ENCODE measurements at regions not wholly inside any gene's neighbourhood (a gene's known extent, or its start where the extent isn't known, plus 50 kb on each side); places are given as distances from the start of the nearest gene placed in this dataset.

DNA sequence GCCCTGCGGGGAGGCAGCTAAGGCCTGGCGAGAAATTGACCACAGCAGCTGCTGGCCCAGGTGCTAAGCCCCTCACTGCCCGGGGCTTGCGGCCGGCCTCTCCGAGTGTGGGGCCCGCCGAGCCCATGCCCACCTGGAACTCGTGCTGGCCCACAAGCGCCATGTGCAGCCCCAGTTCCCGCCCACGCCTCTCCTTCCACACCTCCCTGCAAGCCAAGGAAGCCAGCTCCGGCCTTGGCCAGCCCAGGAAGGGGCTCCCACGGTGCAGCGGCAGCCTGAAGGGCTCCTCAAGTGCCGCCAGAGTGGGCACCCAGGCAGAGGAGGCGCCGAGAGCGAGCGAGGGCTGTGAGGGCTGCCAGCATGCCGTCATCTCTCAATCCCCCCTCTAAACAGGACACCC is 304.6 kb upstream of the FAM98A start:
- no peak overlapping the region for H3K4me3 ChIP-seq (ENCODE audit: low read length)
- DNase-seq (ENCODE audit: low read depth), result no peak
- TF ChIP-seq, protein P1, sequence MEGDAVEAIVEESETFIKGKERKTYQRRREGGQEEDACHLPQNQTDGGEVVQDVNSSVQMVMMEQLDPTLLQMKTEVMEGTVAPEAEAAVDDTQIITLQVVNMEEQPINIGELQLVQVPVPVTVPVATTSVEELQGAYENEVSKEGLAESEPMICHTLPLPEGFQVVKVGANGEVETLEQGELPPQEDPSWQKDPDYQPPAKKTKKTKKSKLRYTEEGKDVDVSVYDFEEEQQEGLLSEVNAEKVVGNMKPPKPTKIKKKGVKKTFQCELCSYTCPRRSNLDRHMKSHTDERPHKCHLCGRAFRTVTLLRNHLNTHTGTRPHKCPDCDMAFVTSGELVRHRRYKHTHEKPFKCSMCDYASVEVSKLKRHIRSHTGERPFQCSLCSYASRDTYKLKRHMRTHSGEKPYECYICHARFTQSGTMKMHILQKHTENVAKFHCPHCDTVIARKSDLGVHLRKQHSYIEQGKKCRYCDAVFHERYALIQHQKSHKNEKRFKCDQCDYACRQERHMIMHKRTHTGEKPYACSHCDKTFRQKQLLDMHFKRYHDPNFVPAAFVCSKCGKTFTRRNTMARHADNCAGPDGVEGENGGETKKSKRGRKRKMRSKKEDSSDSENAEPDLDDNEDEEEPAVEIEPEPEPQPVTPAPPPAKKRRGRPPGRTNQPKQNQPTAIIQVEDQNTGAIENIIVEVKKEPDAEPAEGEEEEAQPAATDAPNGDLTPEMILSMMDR (conservative IDR thresholded peaks at IDR 0.05; ENCODE audit: low read length), result no peak

DNA sequence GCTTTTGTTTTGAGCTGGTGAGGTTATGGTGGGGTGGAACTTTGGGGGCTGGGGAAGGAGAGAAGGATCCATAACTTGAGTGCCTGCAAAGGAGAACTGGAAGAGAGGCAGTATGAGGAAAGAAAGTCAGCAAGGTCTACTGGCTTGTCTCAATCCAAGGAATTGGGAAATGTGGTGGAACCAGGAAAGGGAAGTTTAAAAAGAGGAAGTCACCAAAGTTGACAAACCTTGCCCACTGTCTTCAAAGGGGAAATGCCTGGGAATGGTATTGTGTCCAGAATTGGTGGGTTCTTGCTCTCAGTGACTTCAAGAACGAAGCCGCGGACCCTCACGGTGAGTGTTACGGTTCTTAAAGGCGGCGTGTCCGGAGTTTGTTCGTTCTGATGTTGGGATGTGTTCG is 304.1 kb upstream of the FAM98A start:
- DNase-seq (ENCODE audit: low read depth), result no peak
- H3K4me3 ChIP-seq (ENCODE audit: low read length), result no peak overlapping the region
- TF ChIP-seq, protein P1 (conservative IDR thresholded peaks at IDR 0.05; ENCODE audit: low read length), result no peak

DNA sequence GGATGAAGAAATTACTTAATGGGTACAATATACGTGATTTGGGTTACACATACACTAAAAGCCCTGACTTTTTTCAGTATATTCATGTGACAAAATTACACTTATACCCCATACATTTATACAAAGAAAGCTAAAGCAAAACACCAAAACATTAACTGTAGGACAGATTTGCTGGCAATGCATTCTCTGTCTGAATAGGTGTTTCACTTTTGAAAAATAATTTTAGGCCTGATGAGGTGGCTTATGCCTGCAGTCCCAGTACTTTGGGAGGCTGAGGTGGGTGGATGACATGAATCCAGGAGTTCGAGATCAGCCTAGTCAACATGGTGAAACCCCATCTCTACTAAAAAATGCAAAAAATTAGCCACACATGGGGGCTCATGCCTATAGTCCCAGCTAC is 301.5 kb upstream of the FAM98A start:
- TF ChIP-seq, protein P1 (conservative IDR thresholded peaks at IDR 0.05; ENCODE audit: low read length), result no peak
- H3K4me3 ChIP-seq (ENCODE audit: low read length), result no peak overlapping the region
- no peak for DNase-seq (ENCODE audit: low read depth)

DNA sequence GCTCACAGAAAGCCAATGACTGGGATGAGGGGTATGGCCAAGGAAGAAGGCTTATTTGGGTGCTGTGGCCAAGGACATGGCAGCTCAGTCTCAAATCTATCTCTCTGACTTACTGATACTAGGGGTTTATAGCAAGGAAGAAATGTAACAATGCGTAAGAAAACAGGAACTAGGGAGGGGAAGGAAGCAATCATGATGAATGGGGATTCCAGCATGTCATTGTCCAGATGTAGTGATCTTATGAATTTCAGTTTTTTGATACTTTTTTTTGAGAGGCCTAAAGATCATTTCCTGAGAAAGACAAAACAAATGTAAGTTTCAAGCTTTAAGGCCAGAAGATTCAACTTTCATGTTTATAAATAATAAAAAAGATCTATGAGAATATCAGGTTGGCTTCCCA is 298.6 kb upstream of the FAM98A start:
- no peak overlapping the region for H3K4me3 ChIP-seq (ENCODE audit: low read length)
- DNase-seq (ENCODE audit: low read depth), result no peak
- TF ChIP-seq, protein P1 (conservative IDR thresholded peaks at IDR 0.05; ENCODE audit: low read length), result no peak

DNA sequence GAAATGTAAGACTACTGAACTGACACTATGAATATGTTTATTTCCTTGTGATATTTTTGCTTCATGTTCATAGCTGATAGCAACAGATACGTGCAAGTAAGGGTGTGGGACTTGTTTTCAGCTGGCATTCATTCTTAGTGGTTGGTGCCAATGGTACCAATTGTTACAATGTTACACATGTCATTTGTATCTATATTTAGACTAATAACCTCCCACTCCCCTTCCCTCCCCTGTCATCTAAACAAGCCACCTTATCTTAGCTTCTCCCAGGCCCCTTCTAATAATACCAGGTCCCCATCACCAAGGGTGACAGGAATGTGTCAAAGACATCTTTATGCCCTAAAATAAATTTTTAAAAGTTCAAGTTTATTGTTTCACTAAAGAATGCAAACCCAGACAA is 294.7 kb upstream of the FAM98A start:
- TF ChIP-seq, protein P1 (conservative IDR thresholded peaks at IDR 0.05; ENCODE audit: low read length), result no peak
- DNase-seq (ENCODE audit: low read depth), result no peak
- H3K4me3 ChIP-seq (ENCODE audit: low read length), result no peak overlapping the region

DNA sequence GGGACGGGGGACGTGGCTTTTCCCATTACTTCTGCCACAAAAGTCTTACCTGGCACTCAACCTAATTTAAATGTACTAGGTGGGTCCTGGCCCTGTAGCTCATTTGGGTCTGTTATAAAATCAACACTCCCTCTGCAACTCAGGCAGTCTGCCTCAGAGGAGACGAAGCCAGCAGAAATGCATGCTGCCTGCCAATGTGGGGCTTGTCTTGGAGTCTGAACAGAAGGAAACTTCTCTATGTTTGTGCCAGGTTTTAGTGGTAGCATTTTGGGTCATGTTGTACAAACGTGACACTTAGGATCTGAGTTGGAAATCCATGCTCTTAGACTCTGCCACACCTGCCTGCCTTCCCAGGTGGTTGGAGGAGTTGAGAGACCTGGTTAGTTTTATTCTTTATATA is 292.5 kb upstream of the FAM98A start:
- DNase-seq (ENCODE audit: low read depth), result no peak
- no peak overlapping the region for H3K4me3 ChIP-seq (ENCODE audit: low read length)
- TF ChIP-seq, protein P1 (conservative IDR thresholded peaks at IDR 0.05; ENCODE audit: low read length), result no peak

DNA sequence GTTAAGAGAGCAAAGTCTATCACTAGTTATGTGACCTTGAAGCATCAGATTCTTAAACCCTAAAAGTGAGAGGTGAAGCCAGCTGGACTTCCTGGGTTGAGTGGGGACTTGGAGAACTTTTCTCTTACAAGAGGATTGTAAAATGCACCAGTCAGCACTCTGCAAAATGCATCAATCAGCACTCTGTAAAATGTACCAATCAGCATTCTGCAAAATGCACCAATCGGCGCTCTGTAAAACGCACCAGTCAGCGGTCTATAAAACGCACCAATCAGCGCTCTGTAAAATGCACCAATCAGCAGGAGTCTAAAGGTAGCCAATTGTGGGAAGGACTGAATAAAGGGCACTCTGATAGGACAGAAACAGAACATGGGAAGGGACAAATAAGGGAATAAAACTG is 291.6 kb upstream of the FAM98A start:
- TF ChIP-seq, protein P1 (conservative IDR thresholded peaks at IDR 0.05; ENCODE audit: low read length), result no peak

More for the DNA sequence above, 291.6 kb upstream of the FAM98A start:
- no peak for DNase-seq (ENCODE audit: low read depth)
- H3K4me3 ChIP-seq (ENCODE audit: low read length), result no peak overlapping the region

Data from AG10803 (cell line).